ENCODE measurements at regions not wholly inside any gene's neighbourhood (a gene's known extent, or its start where the extent isn't known, plus 50 kb on each side); places are given as distances from the start of the nearest gene placed in this dataset.
"Not testable (repeated sequence)": the region's sequence is repeated elsewhere in the genome, so short reads cannot be mapped to it uniquely, and the experiment has no call there.

DNA sequence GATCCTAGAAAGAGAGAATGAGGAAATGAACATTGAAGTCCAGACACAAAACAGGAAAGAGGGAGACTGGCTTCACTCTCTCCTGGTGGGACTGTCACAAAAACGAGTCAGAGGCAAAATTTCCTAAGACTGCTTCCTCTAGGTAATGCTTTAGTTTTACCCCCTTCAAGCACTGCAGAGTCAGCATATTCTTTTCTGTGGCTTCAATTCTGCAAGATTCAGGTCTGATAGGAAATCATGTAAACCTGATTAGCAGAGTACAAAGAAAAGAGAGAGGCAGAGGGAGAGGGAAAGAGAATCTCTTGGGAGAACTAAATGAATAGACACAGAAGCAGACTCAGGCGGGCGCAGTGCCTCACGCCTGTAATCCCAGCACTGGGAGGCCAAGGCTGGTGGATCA, 145.7 kb upstream of the VKORC1L1 start:
- TF ChIP-seq, protein P1, sequence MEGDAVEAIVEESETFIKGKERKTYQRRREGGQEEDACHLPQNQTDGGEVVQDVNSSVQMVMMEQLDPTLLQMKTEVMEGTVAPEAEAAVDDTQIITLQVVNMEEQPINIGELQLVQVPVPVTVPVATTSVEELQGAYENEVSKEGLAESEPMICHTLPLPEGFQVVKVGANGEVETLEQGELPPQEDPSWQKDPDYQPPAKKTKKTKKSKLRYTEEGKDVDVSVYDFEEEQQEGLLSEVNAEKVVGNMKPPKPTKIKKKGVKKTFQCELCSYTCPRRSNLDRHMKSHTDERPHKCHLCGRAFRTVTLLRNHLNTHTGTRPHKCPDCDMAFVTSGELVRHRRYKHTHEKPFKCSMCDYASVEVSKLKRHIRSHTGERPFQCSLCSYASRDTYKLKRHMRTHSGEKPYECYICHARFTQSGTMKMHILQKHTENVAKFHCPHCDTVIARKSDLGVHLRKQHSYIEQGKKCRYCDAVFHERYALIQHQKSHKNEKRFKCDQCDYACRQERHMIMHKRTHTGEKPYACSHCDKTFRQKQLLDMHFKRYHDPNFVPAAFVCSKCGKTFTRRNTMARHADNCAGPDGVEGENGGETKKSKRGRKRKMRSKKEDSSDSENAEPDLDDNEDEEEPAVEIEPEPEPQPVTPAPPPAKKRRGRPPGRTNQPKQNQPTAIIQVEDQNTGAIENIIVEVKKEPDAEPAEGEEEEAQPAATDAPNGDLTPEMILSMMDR (IDR thresholded peaks at IDR 0.05; ENCODE audit: low read length), result not testable (repeated sequence)
- not testable (repeated sequence) for TF ChIP-seq EZH2 (IDR thresholded peaks at IDR 0.05; ENCODE audit: borderline replicate concordance, low read length)
